Liver (tissue), 8 donors: ENCODE measurements at regions not wholly inside any gene's neighbourhood (a gene's known extent, or its start where the extent isn't known, plus 50 kb on each side); places are given as distances from the start of the nearest gene placed in this dataset.

Experiments used
- DNase-seq: peaks from one replicate; pipeline ENCODE4 v3.0.0-alpha.2; 2017; ENCODE audit warnings: low spot score
- H3K27ac ChIP-seq, 2 donors: one replicate each; pipeline ENCODE4 v1.7.0; 2013; ENCODE audit warnings: inconsistent platforms in 2 of 2, low read length in 2 of 2, control low read depth in 1 of 2, low read depth in 1 of 2, mild to moderate bottlenecking in 1 of 2
- H3K27me3 ChIP-seq, 4 donors: one replicate each; pipeline versions ENCODE4 v1.6.1 to v1.7.0; 2013; ENCODE audit warnings: low read length in 3 of 4, inconsistent platforms in 1 of 4, mild to moderate bottlenecking in 1 of 4, moderate library complexity in 1 of 4; ENCODE audit not compliant: control insufficient read depth in 4 of 4, insufficient read depth in 4 of 4
- H3K36me3 ChIP-seq, 4 donors: one replicate each; pipeline versions ENCODE4 v1.6.1 to v1.7.0; 2013; ENCODE audit warnings: low read length in 3 of 4, mild to moderate bottlenecking in 3 of 4, low read depth in 1 of 4, moderate library complexity in 1 of 4; ENCODE audit not compliant: control insufficient read depth in 4 of 4, insufficient read depth in 3 of 4
- H3K4me1 ChIP-seq, 4 donors: one replicate each; pipeline versions ENCODE4 v1.6.1 to v1.7.0; 2013; ENCODE audit warnings: low read length in 3 of 4, mild to moderate bottlenecking in 3 of 4, moderate library complexity in 1 of 4; ENCODE audit not compliant: control insufficient read depth in 4 of 4, insufficient read depth in 4 of 4
- H3K4me3 ChIP-seq, 3 donors: one replicate each; pipeline versions ENCODE4 v1.6.1 to v1.7.0; 2013; ENCODE audit warnings: low read length in 3 of 3, control low read depth in 1 of 3, low read depth in 1 of 3, mild to moderate bottlenecking in 1 of 3
- H3K9ac ChIP-seq, 2 donors: one replicate each; pipeline ENCODE4 v1.7.0; 2013; ENCODE audit warnings: low read length in 2 of 2, mild to moderate bottlenecking in 2 of 2, moderate library complexity in 2 of 2, control low read depth in 1 of 2, low read depth in 1 of 2
- H3K9me3 ChIP-seq, 4 donors: one replicate each; pipeline versions ENCODE4 v1.6.1 to v1.7.0; 2013; ENCODE audit warnings: low read length in 3 of 4; ENCODE audit not compliant: control insufficient read depth in 4 of 4
- EGR1 ChIP-seq, 2 donors: IDR thresholded peaks; 2 replicates each; pipeline ENCODE4 v1.6.1; 2016 to 2018; ENCODE audit warnings: antibody characterized with exemption in 2 of 2, low read depth in 2 of 2
- FOXA1 ChIP-seq: IDR thresholded peaks from 2 replicates; pipeline ENCODE4 v1.6.1; 2016; ENCODE audit warnings: antibody characterized with exemption
- FOXA2 ChIP-seq: IDR thresholded peaks from 2 replicates; pipeline ENCODE4 v1.6.1; 2016; ENCODE audit warnings: antibody characterized with exemption
- GABPA ChIP-seq, 2 donors: IDR thresholded peaks in 1 of 2; conservative IDR thresholded peaks in 1 of 2; 2 replicates each; pipeline ENCODE4 v1.6.1; 2016; ENCODE audit warnings: antibody characterized with exemption in 2 of 2, mild to moderate bottlenecking in 1 of 2, moderate library complexity in 1 of 2
- HNF4A ChIP-seq, 2 donors: conservative IDR thresholded peaks; 2 replicates each; pipeline ENCODE4 v1.6.1; 2016; ENCODE audit warnings: antibody characterized with exemption in 2 of 2, mild to moderate bottlenecking in 2 of 2
- HNF4G ChIP-seq: IDR thresholded peaks from 2 replicates; pipeline ENCODE4 v1.6.1; 2016; ENCODE audit warnings: antibody characterized with exemption
- JUND ChIP-seq, 2 donors: IDR thresholded peaks; 2 replicates each; pipeline ENCODE4 v1.6.1; 2016; ENCODE audit warnings: antibody characterized with exemption in 2 of 2
- NR2F2 ChIP-seq: IDR thresholded peaks from 2 replicates; pipeline ENCODE4 v1.6.1; 2016; ENCODE audit warnings: antibody characterized with exemption
- RAD21 ChIP-seq, 2 donors: IDR thresholded peaks; 2 replicates each; pipeline ENCODE4 v1.6.1; 2016; ENCODE audit warnings: antibody characterized with exemption in 2 of 2, mild to moderate bottlenecking in 2 of 2
- RXRA ChIP-seq, 2 donors: IDR thresholded peaks; 2 replicates each; pipeline ENCODE4 v1.6.1; 2017 to 2018; ENCODE audit warnings: antibody characterized with exemption in 2 of 2, mild to moderate bottlenecking in 1 of 2
- SP1 ChIP-seq: IDR thresholded peaks from 2 replicates; pipeline ENCODE4 v1.6.1; 2018; ENCODE audit warnings: antibody characterized with exemption, mild to moderate bottlenecking
- TAF1 ChIP-seq: conservative IDR thresholded peaks from 2 replicates; pipeline ENCODE4 v1.6.1; 2016; ENCODE audit warnings: antibody characterized with exemption, mild to moderate bottlenecking
- YY1 ChIP-seq: IDR thresholded peaks from 2 replicates; pipeline ENCODE4 v1.6.1; 2016; ENCODE audit warnings: antibody characterized with exemption, mild to moderate bottlenecking
- WGBS: extraction: QIAGEN DNeasy Blood & Tissue Kit; methylation state at CpG from one replicate; pipeline ENCODE4 v1.1.7; 2013; 5-methylcytosine and 5-hydroxymethylcytosine counted together
- TF ChIP-seq, protein P1 (sequence below): IDR thresholded peaks from 2 replicates; pipeline ENCODE4 v1.6.1; 2016; ENCODE audit warnings: antibody characterized with exemption, mild to moderate bottlenecking
- TF ChIP-seq, protein P2 (sequence below): IDR thresholded peaks from 2 replicates; pipeline ENCODE4 v1.6.1; 2016; ENCODE audit warnings: antibody characterized with exemption
- TF ChIP-seq, protein P3 (sequence below): IDR thresholded peaks from 2 replicates; pipeline ENCODE4 v1.6.1; 2016; ENCODE audit warnings: antibody characterized with exemption
- TF ChIP-seq, protein P4 (sequence below): fragments of 150-350 bp; IDR thresholded peaks from 2 replicates; pipeline ENCODE4 v1.5.1; 2017; ENCODE audit warnings: improper control_type of control experiment, low read depth, low read length; ENCODE audit not compliant: missing input control
- TF ChIP-seq, protein P5 (sequence below): IDR thresholded peaks from 2 replicates; pipeline ENCODE4 v1.6.1; 2016; ENCODE audit warnings: antibody characterized with exemption
- donor health status: healthy.
- donor health status: healthy.
- donor health status: healthy.
- donor health status: healthy.
- donor health status: healthy.

DNA sequence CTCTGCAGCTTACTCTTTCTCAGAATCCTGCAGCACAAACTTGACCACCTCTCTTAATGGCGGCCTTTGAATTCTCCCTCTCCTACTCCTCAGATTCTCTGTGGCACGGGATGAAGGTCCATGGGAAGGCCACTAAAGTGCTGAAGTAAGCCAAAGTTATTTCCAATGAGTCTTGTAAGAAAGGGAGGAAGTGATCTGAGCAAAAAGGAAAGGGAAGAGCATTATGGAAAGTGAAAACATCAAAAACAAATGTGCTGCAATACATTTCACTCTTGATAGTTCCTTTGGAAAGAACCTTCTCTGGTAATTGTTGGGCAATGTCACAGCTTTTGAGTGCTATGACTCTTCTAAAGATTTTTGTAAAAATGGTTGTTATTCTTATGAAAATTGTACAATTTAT, 54.3 kb upstream of the CAMK2D start:
- no peak for TF ChIP-seq HNF4G
- no peak for TF ChIP-seq RAD21 (IDR thresholded peaks at IDR 0.05)
- TF ChIP-seq SP1 = no peak
- no peak for TF ChIP-seq FOXA2
- TF ChIP-seq EGR1 (IDR thresholded peaks at IDR 0.05; ENCODE audit: low read depth in 2 of 2) = no peak
- TF ChIP-seq, protein P1, sequence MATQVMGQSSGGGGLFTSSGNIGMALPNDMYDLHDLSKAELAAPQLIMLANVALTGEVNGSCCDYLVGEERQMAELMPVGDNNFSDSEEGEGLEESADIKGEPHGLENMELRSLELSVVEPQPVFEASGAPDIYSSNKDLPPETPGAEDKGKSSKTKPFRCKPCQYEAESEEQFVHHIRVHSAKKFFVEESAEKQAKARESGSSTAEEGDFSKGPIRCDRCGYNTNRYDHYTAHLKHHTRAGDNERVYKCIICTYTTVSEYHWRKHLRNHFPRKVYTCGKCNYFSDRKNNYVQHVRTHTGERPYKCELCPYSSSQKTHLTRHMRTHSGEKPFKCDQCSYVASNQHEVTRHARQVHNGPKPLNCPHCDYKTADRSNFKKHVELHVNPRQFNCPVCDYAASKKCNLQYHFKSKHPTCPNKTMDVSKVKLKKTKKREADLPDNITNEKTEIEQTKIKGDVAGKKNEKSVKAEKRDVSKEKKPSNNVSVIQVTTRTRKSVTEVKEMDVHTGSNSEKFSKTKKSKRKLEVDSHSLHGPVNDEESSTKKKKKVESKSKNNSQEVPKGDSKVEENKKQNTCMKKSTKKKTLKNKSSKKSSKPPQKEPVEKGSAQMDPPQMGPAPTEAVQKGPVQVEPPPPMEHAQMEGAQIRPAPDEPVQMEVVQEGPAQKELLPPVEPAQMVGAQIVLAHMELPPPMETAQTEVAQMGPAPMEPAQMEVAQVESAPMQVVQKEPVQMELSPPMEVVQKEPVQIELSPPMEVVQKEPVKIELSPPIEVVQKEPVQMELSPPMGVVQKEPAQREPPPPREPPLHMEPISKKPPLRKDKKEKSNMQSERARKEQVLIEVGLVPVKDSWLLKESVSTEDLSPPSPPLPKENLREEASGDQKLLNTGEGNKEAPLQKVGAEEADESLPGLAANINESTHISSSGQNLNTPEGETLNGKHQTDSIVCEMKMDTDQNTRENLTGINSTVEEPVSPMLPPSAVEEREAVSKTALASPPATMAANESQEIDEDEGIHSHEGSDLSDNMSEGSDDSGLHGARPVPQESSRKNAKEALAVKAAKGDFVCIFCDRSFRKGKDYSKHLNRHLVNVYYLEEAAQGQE = no peak
- no peak for TF ChIP-seq YY1
- TF ChIP-seq, protein P2, sequence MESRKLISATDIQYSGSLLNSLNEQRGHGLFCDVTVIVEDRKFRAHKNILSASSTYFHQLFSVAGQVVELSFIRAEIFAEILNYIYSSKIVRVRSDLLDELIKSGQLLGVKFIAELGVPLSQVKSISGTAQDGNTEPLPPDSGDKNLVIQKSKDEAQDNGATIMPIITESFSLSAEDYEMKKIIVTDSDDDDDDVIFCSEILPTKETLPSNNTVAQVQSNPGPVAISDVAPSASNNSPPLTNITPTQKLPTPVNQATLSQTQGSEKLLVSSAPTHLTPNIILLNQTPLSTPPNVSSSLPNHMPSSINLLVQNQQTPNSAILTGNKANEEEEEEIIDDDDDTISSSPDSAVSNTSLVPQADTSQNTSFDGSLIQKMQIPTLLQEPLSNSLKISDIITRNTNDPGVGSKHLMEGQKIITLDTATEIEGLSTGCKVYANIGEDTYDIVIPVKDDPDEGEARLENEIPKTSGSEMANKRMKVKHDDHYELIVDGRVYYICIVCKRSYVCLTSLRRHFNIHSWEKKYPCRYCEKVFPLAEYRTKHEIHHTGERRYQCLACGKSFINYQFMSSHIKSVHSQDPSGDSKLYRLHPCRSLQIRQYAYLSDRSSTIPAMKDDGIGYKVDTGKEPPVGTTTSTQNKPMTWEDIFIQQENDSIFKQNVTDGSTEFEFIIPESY = no peak
- no peak for TF ChIP-seq NR2F2
- no peak for TF ChIP-seq JUND (IDR thresholded peaks at IDR 0.05)
- TF ChIP-seq RXRA (IDR thresholded peaks at IDR 0.05) = no peak
- TF ChIP-seq, protein P3, sequence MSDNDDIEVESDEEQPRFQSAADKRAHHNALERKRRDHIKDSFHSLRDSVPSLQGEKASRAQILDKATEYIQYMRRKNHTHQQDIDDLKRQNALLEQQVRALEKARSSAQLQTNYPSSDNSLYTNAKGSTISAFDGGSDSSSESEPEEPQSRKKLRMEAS = no peak
- no peak for TF ChIP-seq TAF1
- no peak overlapping the region for H3K4me3 ChIP-seq
- H3K4me1 ChIP-seq = no peaks in the 10 kb centered on the region
- DNase-seq = no peak
- H3K27me3 ChIP-seq = no peaks in the 10 kb centered on the region
- H3K9me3 ChIP-seq = no peaks in the 10 kb centered on the region
- no peak overlapping the region for H3K27ac ChIP-seq
- no peaks in the 10 kb centered on the region for H3K36me3 ChIP-seq
- WGBS = 80% methylated on average over 2 of the region's 2 CpGs
- H3K9ac ChIP-seq = no peak overlapping the region

DNA sequence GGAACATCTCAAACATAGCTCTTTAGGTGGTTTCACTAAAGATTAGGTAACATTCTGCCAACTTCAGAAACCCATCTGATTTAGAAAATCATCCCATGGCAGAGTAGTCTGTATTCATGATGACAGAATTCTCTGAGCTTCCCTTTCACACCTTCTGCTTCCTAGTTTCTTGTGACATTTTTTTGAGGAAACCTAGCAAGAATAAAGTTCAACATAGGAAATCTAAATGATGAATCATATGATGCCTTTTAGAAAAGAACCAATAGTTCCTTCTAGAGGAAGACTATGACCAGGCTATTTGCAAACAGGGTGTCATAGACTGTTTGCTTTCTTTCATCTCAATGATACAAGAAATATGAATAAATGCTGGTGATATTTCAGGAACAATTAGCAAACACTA, 49.8 kb upstream of the CAMK2D start:
- no peaks in the 10 kb centered on the region for H3K4me1 ChIP-seq

More for the DNA sequence above, 49.8 kb upstream of the CAMK2D start:
- TF ChIP-seq, protein P4, sequence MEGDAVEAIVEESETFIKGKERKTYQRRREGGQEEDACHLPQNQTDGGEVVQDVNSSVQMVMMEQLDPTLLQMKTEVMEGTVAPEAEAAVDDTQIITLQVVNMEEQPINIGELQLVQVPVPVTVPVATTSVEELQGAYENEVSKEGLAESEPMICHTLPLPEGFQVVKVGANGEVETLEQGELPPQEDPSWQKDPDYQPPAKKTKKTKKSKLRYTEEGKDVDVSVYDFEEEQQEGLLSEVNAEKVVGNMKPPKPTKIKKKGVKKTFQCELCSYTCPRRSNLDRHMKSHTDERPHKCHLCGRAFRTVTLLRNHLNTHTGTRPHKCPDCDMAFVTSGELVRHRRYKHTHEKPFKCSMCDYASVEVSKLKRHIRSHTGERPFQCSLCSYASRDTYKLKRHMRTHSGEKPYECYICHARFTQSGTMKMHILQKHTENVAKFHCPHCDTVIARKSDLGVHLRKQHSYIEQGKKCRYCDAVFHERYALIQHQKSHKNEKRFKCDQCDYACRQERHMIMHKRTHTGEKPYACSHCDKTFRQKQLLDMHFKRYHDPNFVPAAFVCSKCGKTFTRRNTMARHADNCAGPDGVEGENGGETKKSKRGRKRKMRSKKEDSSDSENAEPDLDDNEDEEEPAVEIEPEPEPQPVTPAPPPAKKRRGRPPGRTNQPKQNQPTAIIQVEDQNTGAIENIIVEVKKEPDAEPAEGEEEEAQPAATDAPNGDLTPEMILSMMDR = no peak
- TF ChIP-seq, protein P5, sequence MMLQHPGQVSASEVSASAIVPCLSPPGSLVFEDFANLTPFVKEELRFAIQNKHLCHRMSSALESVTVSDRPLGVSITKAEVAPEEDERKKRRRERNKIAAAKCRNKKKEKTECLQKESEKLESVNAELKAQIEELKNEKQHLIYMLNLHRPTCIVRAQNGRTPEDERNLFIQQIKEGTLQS = no peak
- no peak for TF ChIP-seq JUND (IDR thresholded peaks at IDR 0.05)
- TF ChIP-seq YY1 = no peak
- TF ChIP-seq SP1 = no peak
- TF ChIP-seq HNF4G = no peak
- TF ChIP-seq GABPA (IDR thresholded peaks at IDR 0.05 in 1 of 2, conservative IDR thresholded peaks at IDR 0.05 in 1 of 2) = no peak
- no peak for TF ChIP-seq NR2F2
- no peak for TF ChIP-seq EGR1 (IDR thresholded peaks at IDR 0.05; ENCODE audit: low read depth in 2 of 2)
- TF ChIP-seq RAD21 (IDR thresholded peaks at IDR 0.05) = no peak
- TF ChIP-seq, protein P1 = no peak
- no peak for TF ChIP-seq FOXA2
- no peak for TF ChIP-seq FOXA1
- TF ChIP-seq, protein P3 = no peak
- TF ChIP-seq RXRA (IDR thresholded peaks at IDR 0.05) = no peak
- TF ChIP-seq TAF1 = no peak
- no peak for TF ChIP-seq HNF4A (conservative IDR thresholded peaks at IDR 0.05)
- TF ChIP-seq, protein P2 = no peak
- no peaks in the 10 kb centered on the region for H3K27me3 ChIP-seq
- no peak overlapping the region for H3K4me3 ChIP-seq
- no peak overlapping the region for H3K9ac ChIP-seq
- no peak for DNase-seq
- no peaks in the 10 kb centered on the region for H3K36me3 ChIP-seq
- H3K9me3 ChIP-seq = no peaks in the 10 kb centered on the region
- no peak overlapping the region for H3K27ac ChIP-seq
